ENCODE measurements at regions not wholly inside any gene's neighbourhood (a gene's known extent, or its start where the extent isn't known, plus 50 kb on each side); places are given as distances from the start of the nearest gene placed in this dataset.

DNA sequence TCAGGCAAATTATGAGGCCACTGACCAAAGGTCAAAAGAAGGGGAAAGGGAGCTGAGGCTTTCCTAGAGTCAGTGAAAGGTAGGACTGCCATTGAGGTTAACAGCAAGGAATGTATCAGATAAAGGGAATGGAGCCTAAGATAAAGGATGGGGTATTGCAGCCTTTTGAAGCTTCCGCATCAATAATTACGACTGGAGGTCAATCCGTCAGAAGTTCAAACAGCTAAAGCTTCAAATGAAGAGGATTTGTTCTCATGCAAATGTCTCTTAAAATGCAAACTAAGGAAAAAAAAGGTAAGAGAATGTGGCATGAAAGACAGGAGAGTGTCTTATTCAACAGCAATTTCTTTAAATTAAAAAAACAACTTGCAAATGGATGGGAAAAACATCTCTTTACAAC, 341.1 kb upstream of the RGMB start:
- H2AFZ ChIP-seq, result no peak overlapping the region
- H3K27me3 ChIP-seq, result no peaks in the 10 kb centered on the region
- TF ChIP-seq EZH2 (IDR thresholded peaks at IDR 0.05; ENCODE audit: borderline replicate concordance) (no peak), EZH2phosphoT487 (IDR thresholded peaks at IDR 0.05; ENCODE audit: low read depth, severe bottlenecking, unreplicated experiment) (no peak)
- TF ChIP-seq, protein P1, sequence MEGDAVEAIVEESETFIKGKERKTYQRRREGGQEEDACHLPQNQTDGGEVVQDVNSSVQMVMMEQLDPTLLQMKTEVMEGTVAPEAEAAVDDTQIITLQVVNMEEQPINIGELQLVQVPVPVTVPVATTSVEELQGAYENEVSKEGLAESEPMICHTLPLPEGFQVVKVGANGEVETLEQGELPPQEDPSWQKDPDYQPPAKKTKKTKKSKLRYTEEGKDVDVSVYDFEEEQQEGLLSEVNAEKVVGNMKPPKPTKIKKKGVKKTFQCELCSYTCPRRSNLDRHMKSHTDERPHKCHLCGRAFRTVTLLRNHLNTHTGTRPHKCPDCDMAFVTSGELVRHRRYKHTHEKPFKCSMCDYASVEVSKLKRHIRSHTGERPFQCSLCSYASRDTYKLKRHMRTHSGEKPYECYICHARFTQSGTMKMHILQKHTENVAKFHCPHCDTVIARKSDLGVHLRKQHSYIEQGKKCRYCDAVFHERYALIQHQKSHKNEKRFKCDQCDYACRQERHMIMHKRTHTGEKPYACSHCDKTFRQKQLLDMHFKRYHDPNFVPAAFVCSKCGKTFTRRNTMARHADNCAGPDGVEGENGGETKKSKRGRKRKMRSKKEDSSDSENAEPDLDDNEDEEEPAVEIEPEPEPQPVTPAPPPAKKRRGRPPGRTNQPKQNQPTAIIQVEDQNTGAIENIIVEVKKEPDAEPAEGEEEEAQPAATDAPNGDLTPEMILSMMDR (IDR thresholded peaks at IDR 0.05; ENCODE audit: poor library complexity), result no peak
- no peaks in the 10 kb centered on the region for H3K4me1 ChIP-seq (ENCODE audit: insufficient read depth)
- H4K20me1 ChIP-seq (ENCODE audit: insufficient read depth, poor library complexity, severe bottlenecking), result no peaks in the 10 kb centered on the region
- H3K9me2 ChIP-seq (replicated peaks; ENCODE audit: insufficient read depth), result no peaks in the 10 kb centered on the region
- no peak overlapping the region for H3K4me3 ChIP-seq
- no peaks in the 10 kb centered on the region for H3K9me3 ChIP-seq (ENCODE audit: low read depth)
- H3K27ac ChIP-seq, result no peak overlapping the region
- no peak for DNase-seq (ENCODE audit: low spot score)
- WGBS (ENCODE audit: low lambda C conversion rate, missing lambda C conversion rate), result 29% methylated on average over 3 of the region's 3 CpGs
- no peaks in the 10 kb centered on the region for H3K36me3 ChIP-seq (replicated peaks; ENCODE audit: insufficient read depth, low read depth)
- H3K79me2 ChIP-seq, result no peaks in the 10 kb centered on the region
- no peak overlapping the region for H3K4me2 ChIP-seq

DNA sequence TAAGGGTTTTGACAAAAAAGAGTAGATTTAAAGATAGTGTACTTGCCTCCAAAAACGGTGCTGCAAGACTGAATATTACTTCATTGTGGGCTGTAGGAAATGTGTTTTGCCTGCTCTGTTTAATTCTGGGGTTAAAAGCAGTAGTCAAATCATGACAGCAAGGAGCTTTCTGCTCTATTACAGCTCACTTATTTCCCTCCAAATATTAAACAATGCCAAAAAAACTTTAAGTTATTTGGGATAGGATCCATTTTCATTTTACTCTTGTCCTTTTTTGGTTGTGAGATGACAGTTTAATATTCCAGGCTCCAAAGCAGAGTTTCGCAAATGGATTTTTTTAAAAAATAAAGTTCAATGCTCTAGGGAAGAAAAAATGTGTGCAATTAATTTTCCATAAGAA, 340.4 kb upstream of the RGMB start:
- H3K9me2 ChIP-seq (replicated peaks; ENCODE audit: insufficient read depth), result no peaks in the 10 kb centered on the region
- H3K27ac ChIP-seq, result no peak overlapping the region
- WGBS (ENCODE audit: low lambda C conversion rate, missing lambda C conversion rate), result 55% methylated on average over 2 of the region's 2 CpGs
- no peak for DNase-seq (ENCODE audit: low spot score)
- H3K79me2 ChIP-seq, result no peaks in the 10 kb centered on the region
- H4K20me1 ChIP-seq (ENCODE audit: insufficient read depth, poor library complexity, severe bottlenecking), result no peaks in the 10 kb centered on the region
- TF ChIP-seq EZH2 (IDR thresholded peaks at IDR 0.05; ENCODE audit: borderline replicate concordance) (no peak), EZH2phosphoT487 (IDR thresholded peaks at IDR 0.05; ENCODE audit: low read depth, severe bottlenecking, unreplicated experiment) (no peak)
- TF ChIP-seq, protein P1 (IDR thresholded peaks at IDR 0.05; ENCODE audit: poor library complexity), result no peak
- no peaks in the 10 kb centered on the region for H3K36me3 ChIP-seq (replicated peaks; ENCODE audit: insufficient read depth, low read depth)
- no peak overlapping the region for H3K4me2 ChIP-seq
- H3K4me3 ChIP-seq, result no peak overlapping the region
- H2AFZ ChIP-seq, result no peak overlapping the region
- no peaks in the 10 kb centered on the region for H3K4me1 ChIP-seq (ENCODE audit: insufficient read depth)
- H3K27me3 ChIP-seq, result no peaks in the 10 kb centered on the region
- no peaks in the 10 kb centered on the region for H3K9me3 ChIP-seq (ENCODE audit: low read depth)

DNA sequence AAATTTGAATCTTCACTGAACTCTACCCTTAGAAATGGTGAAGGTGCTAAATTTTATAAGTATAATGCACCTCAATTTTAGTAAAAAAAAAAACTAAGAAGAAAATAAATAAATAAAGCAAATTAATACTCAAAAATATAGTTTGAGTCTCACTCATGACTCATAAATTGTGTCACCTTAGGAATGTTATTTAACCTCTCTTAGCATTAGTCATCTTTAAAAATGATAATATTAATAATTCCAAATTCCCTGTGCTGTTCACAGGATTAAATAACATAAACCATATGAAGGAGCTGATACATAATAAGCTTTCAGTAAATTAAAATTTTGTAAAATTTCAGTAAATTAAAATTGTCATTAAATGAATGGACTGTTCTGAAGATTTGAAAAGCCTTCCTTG, 339.8 kb upstream of the RGMB start:
- Histone ChIP-seq H3K79me2 (no peaks in the 10 kb centered on the region), H3K4me3 (no peak overlapping the region), H3K4me1 (ENCODE audit: insufficient read depth) (no peaks in the 10 kb centered on the region), H3K4me2 (no peak overlapping the region), H3K27ac (no peak overlapping the region), H3K9me2 (replicated peaks; ENCODE audit: insufficient read depth) (no peaks in the 10 kb centered on the region), H3K9me3 (ENCODE audit: low read depth) (no peaks in the 10 kb centered on the region), H3K36me3 (replicated peaks; ENCODE audit: insufficient read depth, low read depth) (no peaks in the 10 kb centered on the region), H3K27me3 (no peaks in the 10 kb centered on the region), H4K20me1 (ENCODE audit: insufficient read depth, poor library complexity, severe bottlenecking) (no peaks in the 10 kb centered on the region), H2AFZ (no peak overlapping the region)
- DNase-seq (ENCODE audit: low spot score), result no peak
- no peak for TF ChIP-seq EZH2phosphoT487 (IDR thresholded peaks at IDR 0.05; ENCODE audit: low read depth, severe bottlenecking, unreplicated experiment)

DNA sequence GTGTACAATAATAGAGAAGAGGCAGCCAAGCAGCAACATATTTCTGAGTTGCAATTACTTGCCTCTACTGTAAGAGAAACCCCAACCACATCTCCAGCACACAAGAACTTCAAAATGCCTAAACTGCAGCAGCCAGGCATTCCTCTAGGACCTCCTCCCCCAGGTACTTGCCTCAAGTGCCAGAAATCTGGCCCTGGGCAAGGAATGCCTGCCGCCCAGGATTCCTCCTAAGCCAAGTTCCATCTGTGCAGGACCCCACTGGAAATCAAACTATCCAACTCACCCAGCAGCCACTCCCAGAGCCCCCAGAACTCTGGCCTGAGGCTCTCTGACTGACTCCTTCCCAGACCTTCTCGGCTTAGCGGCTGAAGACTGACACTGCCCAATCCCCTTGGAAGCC, 336.8 kb upstream of the RGMB start:
- DNase-seq (ENCODE audit: low spot score), result no peak
- Histone ChIP-seq H3K4me1 (ENCODE audit: insufficient read depth) (no peaks in the 10 kb centered on the region), H3K27ac (no peak overlapping the region), H3K9me3 (ENCODE audit: low read depth) (peaks cover under 1% of the 10 kb centered on the region), H3K36me3 (replicated peaks; ENCODE audit: insufficient read depth, low read depth) (no peaks in the 10 kb centered on the region), H3K4me2 (no peak overlapping the region), H2AFZ (no peak overlapping the region), H3K4me3 (no peak overlapping the region), H4K20me1 (ENCODE audit: insufficient read depth, poor library complexity, severe bottlenecking) (no peaks in the 10 kb centered on the region), H3K9me2 (replicated peaks; ENCODE audit: insufficient read depth) (no peaks in the 10 kb centered on the region), H3K79me2 (no peaks in the 10 kb centered on the region), H3K27me3 (no peaks in the 10 kb centered on the region)
- WGBS (ENCODE audit: low lambda C conversion rate, missing lambda C conversion rate), result 98% methylated on average over 3 of the region's 3 CpGs
- TF ChIP-seq, protein P1 (IDR thresholded peaks at IDR 0.05; ENCODE audit: poor library complexity), result no peak
- no peak for TF ChIP-seq EZH2 (IDR thresholded peaks at IDR 0.05; ENCODE audit: borderline replicate concordance)
